ENCODE measurements at regions not wholly inside any gene's neighbourhood (a gene's known extent, or its start where the extent isn't known, plus 50 kb on each side); places are given as distances from the start of the nearest gene placed in this dataset.
A peak's percentile ranks its signal among the peaks of the same experiment; 100 is the strongest.

GRCh38 chr3:120544361-120544760 lies 51.8 kb upstream of the NDUFB4 start:
- DNase-seq: no peak
- H3K27me3 Mint-ChIP-seq: no peaks in the 10 kb centered on the region
- no peak overlapping the region for H3K4me3 Mint-ChIP-seq
- peaks cover 2 to 35% (median 11%) of the 10 kb centered on the region in 7 donors for H3K9me3 Mint-ChIP-seq
- Histone ChIP-seq H3K4me3 (ENCODE audit: low read depth, low read length) (no peak overlapping the region), H3K27me3 (ENCODE audit: control insufficient read depth, insufficient read depth, low read length) (peaks cover 7% of the 10 kb centered on the region), H3K4me1 (ENCODE audit: control insufficient read depth, insufficient read depth, low read length, poor library complexity, severe bottlenecking) (no peaks in the 10 kb centered on the region), H3K36me3 (ENCODE audit: control insufficient read depth, insufficient read depth, low read length) (no peaks in the 10 kb centered on the region), H3K27ac (ENCODE audit: insufficient read depth, low read length, poor library complexity, severe bottlenecking) (no peak overlapping the region), H3K9me3 (ENCODE audit: control insufficient read depth in 2 of 2, low read length in 2 of 2) (peaks cover 14 to 18% of the 10 kb centered on the region in 2 experiments)
- ATAC-seq (ENCODE audit: low read depth in 2 of 2): no peak
- H3K36me3 Mint-ChIP-seq: no peaks in the 10 kb centered on the region
- no peak overlapping the region for H3K27ac Mint-ChIP-seq
- no peaks in the 10 kb centered on the region for H3K4me1 Mint-ChIP-seq

DNA sequence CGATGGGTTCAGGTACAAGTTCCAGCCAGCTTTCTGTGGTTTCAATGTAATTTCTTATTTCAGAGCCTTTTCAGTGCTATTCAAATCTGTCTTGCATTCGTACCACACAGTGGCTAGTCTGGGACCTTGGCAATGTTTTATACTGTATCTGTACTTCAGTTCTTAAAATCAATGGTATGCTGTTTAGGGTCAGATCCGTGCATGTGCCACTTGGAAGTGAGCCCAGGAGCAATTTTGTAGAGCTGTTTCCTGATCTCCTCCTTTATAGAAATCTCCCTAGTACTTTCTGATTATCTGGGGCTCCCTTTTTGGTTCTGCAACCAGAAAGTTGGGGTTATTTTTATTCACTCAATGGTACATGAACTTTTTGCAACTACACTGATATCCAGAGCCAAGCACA lies 59.5 kb upstream of the NDUFB4 start:
- Histone ChIP-seq H3K4me1 (ENCODE audit: control insufficient read depth, insufficient read depth, low read length, poor library complexity, severe bottlenecking) (no peaks in the 10 kb centered on the region), H3K36me3 (ENCODE audit: control insufficient read depth, insufficient read depth, low read length) (no peaks in the 10 kb centered on the region), H3K9me3 (ENCODE audit: control insufficient read depth in 2 of 2, low read length in 2 of 2) (peaks cover 4 to 11% of the 10 kb centered on the region in 2 experiments), H3K27ac (ENCODE audit: insufficient read depth, low read length, poor library complexity, severe bottlenecking) (no peak overlapping the region), H3K4me3 (ENCODE audit: low read depth, low read length) (no peak overlapping the region), H3K27me3 (ENCODE audit: control insufficient read depth, insufficient read depth, low read length) (peaks cover 3% of the 10 kb centered on the region)
- DNase-seq (no peak), ATAC-seq (ENCODE audit: low read depth in 2 of 2) (no peak)
- no peaks in the 10 kb centered on the region for H3K36me3 Mint-ChIP-seq
- H3K4me3 Mint-ChIP-seq: peak overlapping the region in 1 of 4 donors; percentile 40
- peaks cover 2 to 38% (median 14%) of the 10 kb centered on the region in 7 donors for H3K9me3 Mint-ChIP-seq
- H3K27me3 Mint-ChIP-seq: peaks cover 16% of the 10 kb centered on the region
- no peak overlapping the region for H3K27ac Mint-ChIP-seq
- H3K4me1 Mint-ChIP-seq: no peaks in the 10 kb centered on the region

DNA sequence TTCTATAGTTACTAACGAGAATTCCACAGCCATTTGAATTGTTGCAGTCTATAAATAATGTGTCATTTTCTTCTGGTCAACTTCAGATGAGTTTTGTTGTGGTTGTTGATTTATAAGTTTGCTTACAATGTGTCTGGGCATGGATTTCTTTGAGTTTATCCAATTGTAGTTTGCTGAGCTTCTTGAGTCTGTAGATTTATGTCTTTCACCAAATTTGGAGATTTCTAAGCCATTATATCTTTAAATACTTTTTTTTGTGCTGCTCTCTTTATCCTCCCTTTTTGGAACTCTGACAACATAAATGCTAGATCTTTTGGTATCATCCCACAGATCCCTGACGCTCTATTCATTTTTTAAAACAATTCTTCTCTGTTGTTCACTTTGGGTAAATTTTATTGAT lies 63.2 kb upstream of the NDUFB4 start:
- Histone ChIP-seq H3K27me3 (ENCODE audit: control insufficient read depth, insufficient read depth, low read length) (peaks cover 6% of the 10 kb centered on the region), H3K36me3 (ENCODE audit: control insufficient read depth, insufficient read depth, low read length) (no peaks in the 10 kb centered on the region), H3K4me1 (ENCODE audit: control insufficient read depth, insufficient read depth, low read length, poor library complexity, severe bottlenecking) (no peaks in the 10 kb centered on the region), H3K9me3 (ENCODE audit: control insufficient read depth in 2 of 2, low read length in 2 of 2) (peaks cover 0 to 5% of the 10 kb centered on the region in 2 experiments), H3K4me3 (ENCODE audit: low read depth, low read length) (no peak overlapping the region), H3K27ac (ENCODE audit: insufficient read depth, low read length, poor library complexity, severe bottlenecking) (no peak overlapping the region)
- H3K27me3 Mint-ChIP-seq: peaks cover 10% of the 10 kb centered on the region
- H3K9me3 Mint-ChIP-seq: peaks cover 0 to 10% (median 0%) of the 10 kb centered on the region in 7 donors
- no peak overlapping the region for H3K4me3 Mint-ChIP-seq
- H3K4me1 Mint-ChIP-seq: no peaks in the 10 kb centered on the region
- DNase-seq (no peak), ATAC-seq (ENCODE audit: low read depth in 2 of 2) (no peak)
- H3K36me3 Mint-ChIP-seq: no peaks in the 10 kb centered on the region
- H3K27ac Mint-ChIP-seq: no peak overlapping the region

DNA sequence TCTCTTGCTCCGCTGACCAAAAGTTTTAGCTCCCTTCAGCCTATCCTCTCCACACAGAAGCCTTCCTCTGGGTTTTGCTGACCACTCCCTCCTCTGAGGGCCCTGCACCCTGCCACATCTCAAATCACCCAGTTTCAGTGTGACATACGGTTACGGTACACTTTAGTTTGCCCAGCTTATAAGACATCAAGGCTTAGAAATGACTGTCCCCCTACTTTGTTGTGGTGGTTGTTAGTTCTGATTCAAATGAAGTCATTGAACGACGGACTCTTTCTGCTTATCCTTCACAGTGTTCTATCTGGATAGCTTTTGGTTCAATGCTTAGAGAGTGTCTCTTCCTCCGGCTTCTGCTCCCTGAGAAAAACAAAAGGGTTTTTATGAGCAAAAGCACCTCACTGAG lies 68.0 kb upstream of the NDUFB4 start:
- ATAC-seq (ENCODE audit: low read depth in 2 of 2): no peak

GRCh38 chr3:120526011-120526870 lies 69.9 kb upstream of the NDUFB4 start:
- Mint-ChIP-seq H3K27me3 (peaks cover 5% of the 10 kb centered on the region), H3K36me3 (no peaks in the 10 kb centered on the region), H3K27ac (no peak overlapping the region), H3K4me3 (no peak overlapping the region), H3K4me1 (no peaks in the 10 kb centered on the region), H3K9me3 (peaks cover 0 to 2% (median 0%) of the 10 kb centered on the region in 7 donors)
- no peak for ATAC-seq (ENCODE audit: low read depth in 2 of 2)
- no peaks in the 10 kb centered on the region for H3K36me3 ChIP-seq (ENCODE audit: control insufficient read depth, insufficient read depth, low read length)
- no peaks in the 10 kb centered on the region for H3K9me3 ChIP-seq (ENCODE audit: control insufficient read depth in 2 of 2, low read length in 2 of 2)
- no peak overlapping the region for H3K27ac ChIP-seq (ENCODE audit: insufficient read depth, low read length, poor library complexity, severe bottlenecking)
- DNase-seq: no peak
- H3K4me1 ChIP-seq (ENCODE audit: control insufficient read depth, insufficient read depth, low read length, poor library complexity, severe bottlenecking): no peaks in the 10 kb centered on the region
- peaks cover 3% of the 10 kb centered on the region for H3K27me3 ChIP-seq (ENCODE audit: control insufficient read depth, insufficient read depth, low read length)
- no peak overlapping the region for H3K4me3 ChIP-seq (ENCODE audit: low read depth, low read length)

More for the DNA sequence above, 68.0 kb upstream of the NDUFB4 start:
- H3K27ac ChIP-seq (ENCODE audit: insufficient read depth, low read length, poor library complexity, severe bottlenecking): no peak overlapping the region
- H3K4me3 ChIP-seq (ENCODE audit: low read depth, low read length): no peak overlapping the region
- Mint-ChIP-seq H3K27ac (no peak overlapping the region), H3K36me3 (no peaks in the 10 kb centered on the region), H3K4me3 (no peak overlapping the region), H3K4me1 (no peaks in the 10 kb centered on the region), H3K9me3 (peaks cover 0 to 5% (median 0%) of the 10 kb centered on the region in 7 donors), H3K27me3 (peaks cover 7% of the 10 kb centered on the region)
- peaks cover 0 to 4% of the 10 kb centered on the region in 2 experiments for H3K9me3 ChIP-seq (ENCODE audit: control insufficient read depth in 2 of 2, low read length in 2 of 2)
- H3K4me1 ChIP-seq (ENCODE audit: control insufficient read depth, insufficient read depth, low read length, poor library complexity, severe bottlenecking): no peaks in the 10 kb centered on the region
- H3K36me3 ChIP-seq (ENCODE audit: control insufficient read depth, insufficient read depth, low read length): no peaks in the 10 kb centered on the region
- DNase-seq: no peak
- peaks cover 3% of the 10 kb centered on the region for H3K27me3 ChIP-seq (ENCODE audit: control insufficient read depth, insufficient read depth, low read length)

DNA sequence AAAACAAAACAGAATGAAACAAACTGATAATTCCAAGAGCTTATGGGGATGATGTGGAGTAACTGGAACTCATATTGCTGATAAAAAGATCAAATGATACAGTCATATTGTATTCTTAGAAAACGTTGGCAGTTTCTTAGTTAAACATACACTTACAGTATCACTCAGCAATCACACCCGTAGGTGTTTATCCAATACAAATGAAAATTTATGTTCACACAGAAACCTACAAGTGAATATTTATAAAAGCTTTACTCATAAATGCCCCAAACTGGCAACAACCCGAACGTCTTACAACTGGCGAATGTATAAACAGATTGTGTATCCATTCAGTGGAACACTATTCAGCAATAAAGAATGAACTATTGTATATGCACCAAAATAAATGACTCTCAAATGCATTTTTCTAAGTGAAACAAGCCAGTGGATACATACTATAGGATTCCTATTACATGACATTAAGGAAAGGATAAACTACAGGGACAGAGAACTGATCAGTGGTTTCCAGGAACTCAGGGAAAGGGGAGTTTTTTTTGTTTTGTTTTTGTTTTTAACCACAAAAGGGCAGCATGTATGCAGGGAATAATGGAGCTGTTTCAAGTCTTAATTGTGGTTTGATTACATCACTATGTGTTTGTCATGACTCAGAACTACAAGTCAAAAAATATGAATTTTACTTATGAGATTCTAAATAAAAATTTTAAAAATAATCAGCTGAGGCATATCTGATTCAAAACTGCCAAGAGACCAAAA lies 71.8 kb upstream of the NDUFB4 start:
- no peak for ATAC-seq (ENCODE audit: low read depth in 2 of 2)
- no peak for DNase-seq
- Mint-ChIP-seq H3K4me3 (no peak overlapping the region), H3K4me1 (no peaks in the 10 kb centered on the region), H3K9me3 (peaks cover 0 to 2% (median 0%) of the 10 kb centered on the region in 7 donors), H3K27ac (no peak overlapping the region), H3K36me3 (no peaks in the 10 kb centered on the region), H3K27me3 (peaks cover 5% of the 10 kb centered on the region)
- no peaks in the 10 kb centered on the region for H3K36me3 ChIP-seq (ENCODE audit: control insufficient read depth, insufficient read depth, low read length)
- no peak overlapping the region for H3K4me3 ChIP-seq (ENCODE audit: low read depth, low read length)
- no peaks in the 10 kb centered on the region for H3K9me3 ChIP-seq (ENCODE audit: control insufficient read depth in 2 of 2, low read length in 2 of 2)
- no peaks in the 10 kb centered on the region for H3K27me3 ChIP-seq (ENCODE audit: control insufficient read depth, insufficient read depth, low read length)
- H3K4me1 ChIP-seq (ENCODE audit: control insufficient read depth, insufficient read depth, low read length, poor library complexity, severe bottlenecking): no peaks in the 10 kb centered on the region
- no peak overlapping the region for H3K27ac ChIP-seq (ENCODE audit: insufficient read depth, low read length, poor library complexity, severe bottlenecking)

DNA sequence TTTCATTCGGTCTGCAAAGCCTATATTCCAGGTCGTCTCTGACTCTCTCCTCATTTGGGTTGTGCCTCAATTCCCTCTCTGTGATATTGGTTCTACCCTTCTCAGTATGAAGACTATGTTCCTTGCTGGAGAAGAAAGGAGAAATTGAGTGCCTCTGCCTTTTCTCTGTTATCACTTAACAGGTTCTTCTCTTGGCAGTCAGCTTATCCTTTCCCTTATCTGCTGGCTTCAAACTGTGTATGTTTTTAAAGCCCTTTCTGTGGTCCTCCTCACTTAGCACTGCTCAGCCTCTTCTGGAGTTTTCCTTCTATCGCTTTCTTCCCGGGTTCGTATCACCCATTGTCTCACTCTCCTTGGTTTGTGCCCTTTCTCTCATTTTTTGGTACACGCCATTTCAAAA lies 65.3 kb upstream of the FSTL1 start:
- peaks cover 4% of the 10 kb centered on the region for H3K27me3 ChIP-seq (ENCODE audit: control insufficient read depth, insufficient read depth, low read length)
- ATAC-seq (ENCODE audit: low read depth in 2 of 2) (no peak), DNase-seq (no peak)
- Mint-ChIP-seq H3K27me3 (peaks cover 10% of the 10 kb centered on the region), H3K9me3 (peaks cover 0 to 7% (median 0%) of the 10 kb centered on the region in 7 donors), H3K27ac (no peak overlapping the region), H3K4me3 (no peak overlapping the region), H3K36me3 (no peaks in the 10 kb centered on the region), H3K4me1 (no peaks in the 10 kb centered on the region)
- H3K36me3 ChIP-seq (ENCODE audit: control insufficient read depth, insufficient read depth, low read length): no peaks in the 10 kb centered on the region
- H3K4me3 ChIP-seq (ENCODE audit: low read depth, low read length): no peak overlapping the region
- no peaks in the 10 kb centered on the region for H3K9me3 ChIP-seq (ENCODE audit: control insufficient read depth in 2 of 2, low read length in 2 of 2)
- no peak overlapping the region for H3K27ac ChIP-seq (ENCODE audit: insufficient read depth, low read length, poor library complexity, severe bottlenecking)
- H3K4me1 ChIP-seq (ENCODE audit: control insufficient read depth, insufficient read depth, low read length, poor library complexity, severe bottlenecking): no peaks in the 10 kb centered on the region
